RWPE1 (cell line): ENCODE measurements at regions not wholly inside any gene's neighbourhood (a gene's known extent, or its start where the extent isn't known, plus 50 kb on each side); places are given as distances from the start of the nearest gene placed in this dataset.

Experiments used
- CTCF ChIA-PET: fragments of 350-600 bp; sonication (Branson Sonifier 250); formaldehyde crosslinking; extraction: SDS; loops from one replicate; lab custom pipeline; 2021; lab: Yijun Ruan, JAX
- POLR2A ChIA-PET: fragments of 400-600 bp; formaldehyde crosslinking; extraction: SDS; loops from one replicate; lab custom pipeline; 2020; ENCODE audit warnings: antibody characterized with exemption; ENCODE audit not compliant: low non-redundant PET; lab: Yijun Ruan, JAX
- DNase-seq: peaks from one replicate; pipeline ENCODE4 v3.0.0; 2012; ENCODE audit warnings: low spot score
- H3K27ac ChIP-seq: fragments of 450-650 bp; 2 replicates; pipeline ENCODE4 v1.5.1; 2017
- TF ChIP-seq, protein P1 (sequence below): fragments of 450-650 bp; conservative IDR thresholded peaks from 2 replicates; pipeline ENCODE4 v1.5.1; 2017; ENCODE audit warnings: low read depth, mild to moderate bottlenecking

DNA sequence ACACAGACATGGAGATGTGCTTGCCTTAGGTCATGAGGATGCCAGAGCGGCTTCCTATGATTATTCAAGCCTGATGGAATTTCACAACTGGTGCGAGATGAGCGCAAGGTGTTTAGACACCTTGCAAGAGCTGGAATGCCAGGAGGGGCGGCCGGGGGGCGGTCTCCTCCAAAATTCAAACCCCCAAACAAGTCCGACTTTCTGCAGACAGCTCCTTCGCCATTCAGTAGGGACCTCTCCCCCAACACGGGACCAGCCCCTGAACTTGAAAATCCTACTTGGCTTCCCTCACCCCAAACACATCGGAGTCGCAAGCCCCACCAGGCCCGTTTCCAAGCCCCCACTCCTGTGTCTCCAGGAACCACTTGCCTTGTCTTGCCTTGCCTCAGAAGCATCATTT is 64.8 kb upstream of the ID2 start:
- TF ChIP-seq, protein P1, sequence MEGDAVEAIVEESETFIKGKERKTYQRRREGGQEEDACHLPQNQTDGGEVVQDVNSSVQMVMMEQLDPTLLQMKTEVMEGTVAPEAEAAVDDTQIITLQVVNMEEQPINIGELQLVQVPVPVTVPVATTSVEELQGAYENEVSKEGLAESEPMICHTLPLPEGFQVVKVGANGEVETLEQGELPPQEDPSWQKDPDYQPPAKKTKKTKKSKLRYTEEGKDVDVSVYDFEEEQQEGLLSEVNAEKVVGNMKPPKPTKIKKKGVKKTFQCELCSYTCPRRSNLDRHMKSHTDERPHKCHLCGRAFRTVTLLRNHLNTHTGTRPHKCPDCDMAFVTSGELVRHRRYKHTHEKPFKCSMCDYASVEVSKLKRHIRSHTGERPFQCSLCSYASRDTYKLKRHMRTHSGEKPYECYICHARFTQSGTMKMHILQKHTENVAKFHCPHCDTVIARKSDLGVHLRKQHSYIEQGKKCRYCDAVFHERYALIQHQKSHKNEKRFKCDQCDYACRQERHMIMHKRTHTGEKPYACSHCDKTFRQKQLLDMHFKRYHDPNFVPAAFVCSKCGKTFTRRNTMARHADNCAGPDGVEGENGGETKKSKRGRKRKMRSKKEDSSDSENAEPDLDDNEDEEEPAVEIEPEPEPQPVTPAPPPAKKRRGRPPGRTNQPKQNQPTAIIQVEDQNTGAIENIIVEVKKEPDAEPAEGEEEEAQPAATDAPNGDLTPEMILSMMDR = no peak
- POLR2A ChIA-PET = no interaction called here
- H3K27ac ChIP-seq = no peak overlapping the region
- CTCF ChIA-PET = interaction anchor here (0.7 kb wide), 1 partner anchor 1516 kb away, joined by 4 read pairs; no protein-coding TSS in a partner anchor
- no peak for DNase-seq

DNA sequence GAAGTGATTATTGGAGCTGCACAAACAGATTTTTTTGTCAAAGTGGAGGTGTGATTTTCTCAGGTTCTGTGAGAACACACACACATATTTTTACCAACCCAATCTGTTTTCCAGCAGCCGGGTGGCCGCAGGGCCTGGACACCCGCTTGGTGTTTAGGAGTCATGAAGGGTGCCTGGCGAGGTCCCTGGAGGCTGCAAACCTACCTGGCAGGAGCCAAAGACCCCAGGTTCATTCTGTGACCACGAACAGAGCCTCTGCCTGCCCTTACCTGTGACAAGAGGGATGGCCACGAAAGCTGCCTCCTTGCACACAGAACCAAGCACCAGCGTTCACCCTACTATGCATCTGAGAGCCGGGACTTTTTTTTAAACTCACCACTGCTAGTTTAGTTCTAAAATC is 64.3 kb upstream of the ID2 start:
- POLR2A ChIA-PET = no interaction called here
- CTCF ChIA-PET = interaction anchor here (0.7 to 1.0 kb wide), 2 partner anchors 46 to 1516 kb away, joined by 3 to 4 read pairs; no protein-coding TSS in a partner anchor

DNA sequence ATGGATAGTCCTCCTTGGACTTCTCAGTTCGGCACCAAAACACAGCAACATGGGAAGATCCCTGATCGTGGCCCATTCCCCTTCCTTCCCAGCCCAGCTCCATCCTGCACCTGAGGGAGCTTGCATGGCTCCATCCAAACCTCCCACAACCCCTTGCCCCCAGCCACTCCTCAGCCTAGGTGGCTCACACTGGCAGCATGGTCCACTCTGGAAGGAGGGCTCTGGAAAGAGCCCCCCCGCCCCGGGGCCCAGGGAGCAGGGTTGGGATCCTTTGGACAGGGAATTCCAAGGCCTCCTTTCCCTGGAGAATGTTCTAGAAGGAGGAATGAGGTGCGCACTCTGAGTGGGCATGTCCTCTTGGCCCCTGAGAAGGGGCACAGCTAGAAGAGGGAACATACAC is 62.8 kb upstream of the ID2 start:
- no peak overlapping the region for H3K27ac ChIP-seq
- TF ChIP-seq, protein P1 = no peak
- DNase-seq = no peak
- POLR2A ChIA-PET = no interaction called here
- CTCF ChIA-PET = no interaction called here

More for the DNA sequence above, 64.3 kb upstream of the ID2 start:
- no peak for DNase-seq
- H3K27ac ChIP-seq = no peak overlapping the region
- TF ChIP-seq, protein P1 = no peak

DNA sequence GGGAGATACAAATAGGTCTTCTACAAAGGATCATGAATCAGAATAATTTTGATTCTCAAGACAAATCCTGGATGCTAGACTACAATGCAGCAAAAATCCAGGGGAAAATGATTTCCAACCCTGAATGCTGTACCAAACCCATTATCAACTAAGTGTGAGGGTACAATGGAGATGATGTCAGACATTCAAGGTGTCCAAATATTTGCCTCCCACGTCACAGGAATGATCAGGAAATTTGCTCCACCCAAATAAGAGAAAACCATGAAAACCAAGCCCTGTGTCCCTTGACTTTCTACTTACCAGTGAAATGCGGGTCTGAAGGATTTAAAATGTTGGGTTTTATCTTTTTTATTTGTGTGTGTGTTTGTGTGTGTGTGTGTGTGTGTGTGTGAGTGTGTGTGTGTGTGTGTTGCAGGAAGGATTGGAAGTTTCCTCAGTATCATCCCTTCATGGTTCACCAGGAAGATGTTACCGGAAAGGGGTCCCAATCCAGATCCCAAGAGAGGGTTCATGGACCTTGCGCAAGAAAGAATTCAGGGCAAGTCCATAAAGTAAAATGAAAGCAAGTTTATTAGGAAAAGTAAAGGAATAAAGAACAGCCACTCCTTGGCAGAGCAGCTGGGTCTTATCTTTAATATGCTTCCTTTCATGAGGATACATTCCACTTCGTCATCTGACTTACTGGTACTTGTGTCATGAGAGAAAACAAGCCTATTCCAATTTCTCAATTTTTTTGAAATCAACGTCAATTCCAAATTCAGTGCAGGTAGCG is 61.1 kb upstream of the ID2 start:
- DNase-seq = no peak
- TF ChIP-seq, protein P1 = no peak
- no peak overlapping the region for H3K27ac ChIP-seq
- POLR2A ChIA-PET = interaction anchor here (0.5 kb wide), 1 partner anchor 28 kb away, joined by 3 read pairs; no protein-coding TSS in a partner anchor
- CTCF ChIA-PET = interaction anchor here (0.6 kb wide), 1 partner anchor 26 kb away, joined by 3 read pairs; no protein-coding TSS in a partner anchor

DNA sequence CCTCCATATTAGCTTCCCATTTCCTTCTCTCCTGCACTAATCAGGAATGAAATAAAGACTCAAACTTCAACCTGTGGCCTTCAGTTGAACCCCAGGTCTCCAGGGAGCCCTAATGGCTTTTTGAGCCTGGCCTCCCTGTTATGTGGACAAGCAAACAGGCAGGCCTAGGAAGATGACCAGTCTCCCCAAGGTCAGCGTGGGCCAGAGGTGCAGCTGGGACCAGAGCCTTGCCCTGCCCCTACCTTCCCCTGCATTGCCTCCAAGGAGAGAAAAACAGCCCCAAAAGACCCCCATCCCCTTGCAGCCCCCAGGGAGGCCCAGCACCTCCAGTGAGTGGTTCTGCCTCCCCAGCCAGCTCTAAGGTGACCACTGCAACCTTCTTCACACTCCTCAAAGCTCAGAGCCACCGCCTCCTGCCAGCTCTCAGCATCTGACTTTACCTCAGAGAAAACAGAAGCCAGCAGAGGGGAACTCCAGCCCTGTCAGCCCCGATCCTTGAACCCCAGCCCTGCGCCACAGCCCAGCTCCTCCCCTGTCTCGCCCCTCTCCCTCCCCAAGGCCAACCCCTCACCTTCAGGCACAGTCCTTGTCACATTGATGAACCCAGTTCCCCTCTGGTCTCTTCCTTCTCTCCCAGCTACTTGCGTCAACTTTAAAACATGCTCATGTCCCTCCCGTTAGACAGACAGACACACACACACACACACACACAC is 59.5 kb upstream of the ID2 start:
- H3K27ac ChIP-seq = no peak overlapping the region
- ChIA-PET POLR2A (no interaction called here), CTCF (interaction anchor here (0.6 kb wide), 1 partner anchor 84 kb away, joined by 4 read pairs; no protein-coding TSS in a partner anchor)
- TF ChIP-seq, protein P1 = no peak
- DNase-seq = no peak

DNA sequence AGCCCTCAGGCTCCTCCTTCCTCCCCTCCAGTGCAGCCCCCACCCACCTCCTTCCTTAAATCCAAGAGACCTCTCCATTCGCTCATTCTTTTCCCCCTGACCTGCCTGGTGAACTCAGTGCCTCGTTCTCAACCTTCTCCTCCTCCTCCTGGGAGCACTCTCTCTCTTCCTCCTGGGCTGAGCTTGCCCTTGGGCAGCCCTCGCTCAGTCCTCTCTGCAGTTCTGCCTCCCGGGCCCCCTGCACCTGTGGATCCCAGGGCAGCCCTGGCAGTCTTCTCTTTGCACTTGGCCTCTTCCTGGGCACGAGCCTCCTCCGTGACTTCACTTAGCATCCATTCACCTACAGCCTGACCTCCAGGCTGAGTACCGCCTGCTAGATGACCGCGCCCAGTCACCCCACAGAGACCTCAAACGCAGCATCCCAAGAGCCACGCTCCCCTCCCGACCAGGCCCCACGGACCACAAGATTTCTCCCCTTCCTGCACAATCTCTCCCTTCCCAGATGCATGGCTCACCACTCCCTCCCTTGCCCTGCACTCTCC is 58.9 kb upstream of the ID2 start:
- POLR2A ChIA-PET = no interaction called here
- DNase-seq = no peak
- CTCF ChIA-PET = no interaction called here
- TF ChIP-seq, protein P1 = no peak
- H3K27ac ChIP-seq = no peak overlapping the region
